NCI-H146 treated with DMSO at 0.1 percent for 48 hours (cell line): ENCODE measurements at regions not wholly inside any gene's neighbourhood (a gene's known extent, or its start where the extent isn't known, plus 50 kb on each side); places are given as distances from the start of the nearest gene placed in this dataset.

Experiments
- DNase-seq: peaks from one replicate; lab custom pipeline; 2025; ENCODE audit not compliant: unreplicated experiment; lab: John Stamatoyannopoulos, UW

GRCh38 chr2:47238638-47239037 lies 62.3 kb upstream of the CALM2 start:
- DNase-seq = no peak

GRCh38 chr2:47237375-47238334 lies 61.3 kb upstream of the CALM2 start:
- DNase-seq = no peak

- no peak for DNase-seq
These were observed 60.3 kb upstream of the CALM2 start for GRCh38 chr2:47236503-47237215.

- DNase-seq = no peak
These were observed 58.8 kb upstream of the CALM2 start for GRCh38 chr2:47235132-47235531.

GRCh38 chr2:47234456-47234855 lies 58.1 kb upstream of the CALM2 start:
- DNase-seq = no peak

GRCh38 chr2:47232738-47233415 lies 56.6 kb upstream of the CALM2 start:
- DNase-seq = peak; percentile 47

GRCh38 chr2:47230418-47230817 lies 54.1 kb upstream of the CALM2 start:
- DNase-seq = no peak

- DNase-seq = peak; percentile 17
These were observed 51.4 kb upstream of the CALM2 start for GRCh38 chr2:47227532-47228279.

- DNase-seq = no peak
These were observed 50.6 kb upstream of the CALM2 start for GRCh38 chr2:47226923-47227220.

GRCh38 chr2:47226132-47226922 lies 50.0 kb upstream of the CALM2 start:
- DNase-seq = peak; percentile 58
